ENCODE measurements at regions not wholly inside any gene's neighbourhood (a gene's known extent, or its start where the extent isn't known, plus 50 kb on each side); places are given as distances from the start of the nearest gene placed in this dataset.

- TF ChIP-seq, protein P1, sequence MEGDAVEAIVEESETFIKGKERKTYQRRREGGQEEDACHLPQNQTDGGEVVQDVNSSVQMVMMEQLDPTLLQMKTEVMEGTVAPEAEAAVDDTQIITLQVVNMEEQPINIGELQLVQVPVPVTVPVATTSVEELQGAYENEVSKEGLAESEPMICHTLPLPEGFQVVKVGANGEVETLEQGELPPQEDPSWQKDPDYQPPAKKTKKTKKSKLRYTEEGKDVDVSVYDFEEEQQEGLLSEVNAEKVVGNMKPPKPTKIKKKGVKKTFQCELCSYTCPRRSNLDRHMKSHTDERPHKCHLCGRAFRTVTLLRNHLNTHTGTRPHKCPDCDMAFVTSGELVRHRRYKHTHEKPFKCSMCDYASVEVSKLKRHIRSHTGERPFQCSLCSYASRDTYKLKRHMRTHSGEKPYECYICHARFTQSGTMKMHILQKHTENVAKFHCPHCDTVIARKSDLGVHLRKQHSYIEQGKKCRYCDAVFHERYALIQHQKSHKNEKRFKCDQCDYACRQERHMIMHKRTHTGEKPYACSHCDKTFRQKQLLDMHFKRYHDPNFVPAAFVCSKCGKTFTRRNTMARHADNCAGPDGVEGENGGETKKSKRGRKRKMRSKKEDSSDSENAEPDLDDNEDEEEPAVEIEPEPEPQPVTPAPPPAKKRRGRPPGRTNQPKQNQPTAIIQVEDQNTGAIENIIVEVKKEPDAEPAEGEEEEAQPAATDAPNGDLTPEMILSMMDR (conservative IDR thresholded peaks at IDR 0.05), result no peak
- no peak for TF ChIP-seq ZFX (IDR thresholded peaks at IDR 0.05)
- H3K27ac ChIP-seq, result no peak overlapping the region
Observed at GRCh38 chr6:19042420-19042819, 655.3 kb downstream of the RNF144B start.

DNA sequence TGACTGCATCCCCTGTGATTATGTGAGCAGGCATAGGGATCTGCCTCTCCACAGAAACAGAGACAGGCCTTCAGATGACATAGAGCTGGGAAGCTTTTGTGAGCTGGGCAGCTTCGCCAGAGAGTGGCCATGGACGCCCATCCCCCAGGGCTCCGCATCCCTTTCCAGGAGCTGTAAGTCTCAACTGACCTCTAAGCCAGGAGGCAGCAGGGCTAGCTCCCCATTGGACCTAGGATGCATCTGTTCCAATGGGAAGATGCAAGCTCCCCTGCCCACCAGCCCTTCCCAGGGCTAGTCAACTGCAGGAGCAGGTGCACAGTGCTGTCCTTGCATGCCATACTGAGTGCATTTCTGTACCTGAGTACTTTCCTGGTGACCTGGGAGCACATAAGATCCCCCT lies 663.6 kb downstream of the RNF144B start:
- TF ChIP-seq, protein P1 (conservative IDR thresholded peaks at IDR 0.05), result no peak
- no peak for TF ChIP-seq ZFX (IDR thresholded peaks at IDR 0.05)
- no peak overlapping the region for H3K27ac ChIP-seq

DNA sequence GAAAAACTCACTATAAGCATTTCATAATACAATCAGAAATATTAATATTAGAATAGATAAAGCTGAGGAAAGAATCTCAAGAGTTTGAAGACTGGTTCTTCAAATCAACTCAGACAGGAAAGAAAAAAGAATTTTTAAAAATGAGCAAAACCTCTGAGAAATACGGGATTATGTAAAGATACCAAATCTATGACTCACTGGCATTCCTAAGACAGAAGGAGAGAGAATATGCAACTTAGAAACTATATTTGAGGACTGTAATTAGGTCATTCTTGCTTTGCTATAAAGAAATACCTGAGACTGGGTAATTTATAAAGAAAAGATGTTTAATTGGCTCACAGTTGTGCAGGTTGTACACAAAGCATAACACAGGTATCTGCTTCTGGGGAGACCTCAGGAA lies 665.1 kb downstream of the RNF144B start:
- TF ChIP-seq, protein P1 (conservative IDR thresholded peaks at IDR 0.05), result no peak
- TF ChIP-seq ZFX (IDR thresholded peaks at IDR 0.05), result no peak
- H3K27ac ChIP-seq, result no peak overlapping the region

DNA sequence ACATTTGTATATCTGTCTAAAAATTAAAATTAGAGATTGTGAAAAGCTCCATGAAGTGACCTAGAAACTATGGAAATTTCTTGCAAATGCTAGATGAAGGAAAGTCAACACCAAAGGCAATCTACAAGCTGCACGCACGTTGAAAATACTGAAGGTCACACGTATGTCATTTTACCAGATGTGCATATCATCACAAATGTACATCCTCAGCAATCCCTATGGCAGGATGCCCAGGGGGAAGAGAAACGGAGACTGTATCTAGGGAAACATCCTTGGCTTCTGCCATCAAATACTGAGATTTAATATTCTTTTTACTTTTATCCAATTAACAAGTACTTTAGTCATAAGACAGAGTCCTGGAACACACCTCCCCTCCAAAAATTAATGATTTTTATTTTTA lies 672.0 kb downstream of the RNF144B start:
- TF ChIP-seq, protein P1 (conservative IDR thresholded peaks at IDR 0.05), result no peak
- TF ChIP-seq ZFX (IDR thresholded peaks at IDR 0.05), result no peak
- no peak overlapping the region for H3K27ac ChIP-seq

DNA sequence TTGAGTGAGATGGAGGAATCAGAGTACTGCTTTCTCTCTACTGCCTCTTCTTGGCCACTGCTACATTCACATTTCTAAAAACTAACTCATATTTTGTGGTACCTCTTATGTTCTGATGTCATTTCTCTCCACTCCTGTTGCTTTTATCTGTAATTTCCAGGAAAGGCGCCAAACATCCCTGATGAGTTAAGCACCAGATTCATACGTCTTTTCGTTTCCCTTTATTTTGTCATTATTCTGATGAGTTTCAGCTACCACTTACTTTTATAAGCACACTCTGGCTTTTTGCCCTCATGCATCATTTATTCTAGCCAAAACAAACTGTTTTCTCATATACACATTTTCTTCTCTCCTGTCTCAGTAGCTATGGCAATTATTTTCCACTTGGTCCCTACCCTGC lies 680.0 kb downstream of the RNF144B start:
- TF ChIP-seq, protein P1 (conservative IDR thresholded peaks at IDR 0.05), result no peak
- TF ChIP-seq ZFX (IDR thresholded peaks at IDR 0.05), result no peak
- H3K27ac ChIP-seq, result no peak overlapping the region

GRCh38 chr6:19070520-19070919 lies 683.4 kb downstream of the RNF144B start:
- H3K27ac ChIP-seq, result no peak overlapping the region
- no peak for TF ChIP-seq ZFX (IDR thresholded peaks at IDR 0.05)
- TF ChIP-seq, protein P1 (conservative IDR thresholded peaks at IDR 0.05), result no peak

GRCh38 chr6:19083801-19084200 lies 696.7 kb downstream of the RNF144B start:
- H3K27ac ChIP-seq, result no peak overlapping the region
- TF ChIP-seq, protein P1 (conservative IDR thresholded peaks at IDR 0.05), result no peak
- TF ChIP-seq ZFX (IDR thresholded peaks at IDR 0.05), result no peak
